Right lobe of liver (tissue), 6 donors: ENCODE measurements at regions not wholly inside any gene's neighbourhood (a gene's known extent, or its start where the extent isn't known, plus 50 kb on each side); places are given as distances from the start of the nearest gene placed in this dataset.

Experiments
- ATAC-seq, 4 donors: fragments of 200-7000 bp; cut with Tn5 transposase; one replicate each; pipeline ENCODE4 v1.9.1; 2020; ENCODE audit warnings: mild to moderate bottlenecking in 4 of 4, moderate library complexity in 4 of 4
- DNase-seq, 3 donors: peaks; one replicate each; pipeline ENCODE4 v3.0.0-alpha.2; 2020
- H3K27ac ChIP-seq, 3 donors: fragments of 200-600 bp; one replicate each; pipeline ENCODE4 v1.8.0; 2022
- H3K27me3 ChIP-seq, 2 donors: fragments of 200-600 bp; one replicate each; pipeline ENCODE4 v1.8.0; 2022
- H3K36me3 ChIP-seq, 4 donors: fragments of 200-600 bp; sonication (generic) in 1 of 4; one replicate each; pipeline versions ENCODE4 v1.5.1 to v1.8.0; 2017 to 2022; ENCODE audit warnings: control low read depth in 1 of 4
- H3K4me1 ChIP-seq, 4 donors: fragments of 200-600 bp; sonication (generic) in 1 of 4; one replicate each; pipeline versions ENCODE4 v1.5.1 to v1.8.0; 2017 to 2022; ENCODE audit warnings: control low read depth in 1 of 4
- H3K4me3 ChIP-seq, 3 donors: fragments of 200-600 bp; one replicate each; pipeline ENCODE4 v1.8.0; 2022
- H3K9me3 ChIP-seq, 4 donors: fragments of 200-600 bp; sonication (generic) in 1 of 4; one replicate each; pipeline versions ENCODE4 v1.5.1 to v1.8.0; 2017 to 2022; ENCODE audit warnings: control low read depth in 1 of 4
- CTCF ChIP-seq, 4 donors: fragments of 200-600 bp in 3 of 4; fragments of 450-650 bp in 1 of 4; IDR thresholded peaks; one replicate each; pipeline versions ENCODE4 v1.5.1 to v1.8.0; 2016 to 2022; ENCODE audit warnings: antibody characterized with exemption in 4 of 4, mild to moderate bottlenecking in 2 of 4
- POLR2A ChIP-seq: fragments of 450-650 bp; IDR thresholded peaks from one replicate; pipeline ENCODE4 v1.6.1; 2017; ENCODE audit warnings: antibody characterized with exemption, mild to moderate bottlenecking
- WGBS: methylation state at CpG from one replicate; pipeline ENCODE4 v1.1.6; 2018; ENCODE audit warnings: low coverage, low lambda C conversion rate; ENCODE audit not compliant: insufficient coverage; ENCODE audit errors: missing lambda C conversion rate; 5-methylcytosine and 5-hydroxymethylcytosine counted together
- intact Hi-C, 2 donors: fragments of 100-400 bp; cut with DNase I; formaldehyde crosslinking; loops; one replicate each; pipeline versions ENCODE4 v1.11.2 to v1.14.1; 2022
- donor health status: DM: no; HTN: yes; CAD: no.
- donor health status: DM: no; HTN: no; CAD: no.
- donor health status: DM: no; HTN: no; CAD: no.
- donor health status: DM: no; HTN: yes; CAD: no.
- donor health status: DM: no; HTN: yes; CAD: no.

GRCh38 chr2:150292807-150293206, 194.7 kb downstream of the RND3 start:
- intact Hi-C loops: no loop called here
- H3K36me3 ChIP-seq: no peaks in the 10 kb centered on the region
- 100% methylated on average over 1 of the region's 1 CpG for WGBS
- H3K27me3 ChIP-seq: no peaks in the 10 kb centered on the region
- H3K4me3 ChIP-seq: no peak overlapping the region
- no peak overlapping the region for H3K27ac ChIP-seq
- ATAC-seq (no peak), DNase-seq (no peak)
- no peak for TF ChIP-seq CTCF (IDR thresholded peaks at IDR 0.05)
- no peak for TF ChIP-seq POLR2A
- H3K4me1 ChIP-seq: peaks cover 0 to 21% (median 10%) of the 10 kb centered on the region in 4 donors
- no peaks in the 10 kb centered on the region for H3K9me3 ChIP-seq

GRCh38 chr2:150292192-150292591, 195.3 kb downstream of the RND3 start:
- Histone ChIP-seq H3K9me3 (no peaks in the 10 kb centered on the region), H3K4me1 (peaks cover 0 to 19% (median 8%) of the 10 kb centered on the region in 4 donors), H3K27ac (no peak overlapping the region), H3K27me3 (no peaks in the 10 kb centered on the region), H3K36me3 (no peaks in the 10 kb centered on the region), H3K4me3 (no peak overlapping the region)
- 92% methylated on average over 1 of the region's 1 CpG for WGBS
- DNase-seq: no peak
- no peak for TF ChIP-seq CTCF (IDR thresholded peaks at IDR 0.05)
- TF ChIP-seq POLR2A: no peak
- ATAC-seq: no peak
- intact Hi-C loops: no loop called here

GRCh38 chr2:150286730-150287362, 200.6 kb downstream of the RND3 start:
- WGBS: 84% methylated on average over 4 of the region's 6 CpGs

GRCh38 chr2:150284116-150284515, 203.4 kb downstream of the RND3 start:
- Histone ChIP-seq H3K4me3 (no peak overlapping the region), H3K9me3 (no peaks in the 10 kb centered on the region), H3K27ac (no peak overlapping the region), H3K36me3 (no peaks in the 10 kb centered on the region), H3K27me3 (no peaks in the 10 kb centered on the region), H3K4me1 (peaks cover 0 to 22% (median 10%) of the 10 kb centered on the region in 4 donors)
- 96% methylated on average over 2 of the region's 2 CpGs for WGBS
- TF ChIP-seq POLR2A (no peak), CTCF (IDR thresholded peaks at IDR 0.05) (no peak)
- no peak for ATAC-seq
- no peak for DNase-seq
- intact Hi-C loops: no loop called here

More at GRCh38 chr2:150286730-150287362, 200.6 kb downstream of the RND3 start:
- Histone ChIP-seq H3K4me3 (no peak overlapping the region), H3K27me3 (no peaks in the 10 kb centered on the region), H3K27ac (no peak overlapping the region), H3K9me3 (no peaks in the 10 kb centered on the region), H3K4me1 (peaks cover 0 to 21% (median 10%) of the 10 kb centered on the region in 4 donors), H3K36me3 (no peaks in the 10 kb centered on the region)
- intact Hi-C loops: no loop called here
- no peak for TF ChIP-seq CTCF (IDR thresholded peaks at IDR 0.05)
- TF ChIP-seq POLR2A: no peak
- ATAC-seq: no peak
- no peak for DNase-seq
